A673 (cell line): ENCODE measurements at regions not wholly inside any gene's neighbourhood (a gene's known extent, or its start where the extent isn't known, plus 50 kb on each side); places are given as distances from the start of the nearest gene placed in this dataset.

Experiments
- BruUV-seq: library from RNA; stranded (reverse); fragments of 400-500 nt; replicated peaks from 2 replicates; lab custom pipeline; 2021; lab: Mats Ljungman, UMichigan
- CTCF ChIA-PET: fragments of 300-600 bp; sonication (Branson Sonifier 250); formaldehyde crosslinking; loops from one replicate; lab custom pipeline; 2022; ENCODE audit warnings: antibody characterized with exemption; lab: Charles Lee
- POLR2A ChIA-PET: fragments of 300-600 bp; sonication (Branson Sonifier 250); formaldehyde crosslinking; loops from one replicate; lab custom pipeline; 2022; ENCODE audit warnings: antibody characterized with exemption; ENCODE audit not compliant: low non-redundant PET; lab: Charles Lee
- DNase-seq: peaks from one replicate; pipeline ENCODE4 v3.0.0-alpha.2; 2015; ENCODE audit warnings: low spot score
- H3K27ac ChIP-seq: fragments of 200-600 bp; sonication (generic); 2 replicates; pipeline ENCODE4 v1.5.1; 2016; ENCODE audit warnings: mixed run types, low read depth, mild to moderate bottlenecking, mixed read lengths, antibody characterized with exemption, low read length; ENCODE audit not compliant: poor library complexity, severe bottlenecking
- H3K27me3 ChIP-seq: fragments of 200-600 bp; sonication (generic); replicated peaks from 2 replicates; pipeline ENCODE4 v1.6.1; 2017; ENCODE audit warnings: mixed run types, low read depth, mild to moderate bottlenecking, mixed read lengths, antibody characterized with exemption, low read length; ENCODE audit not compliant: insufficient read depth, poor library complexity
- H3K36me3 ChIP-seq: fragments of 200-600 bp; sonication (generic); 2 replicates; pipeline ENCODE4 v1.6.1; 2016; ENCODE audit warnings: mixed run types, mild to moderate bottlenecking, mixed read lengths, antibody characterized with exemption, low read length; ENCODE audit not compliant: insufficient read depth, poor library complexity, severe bottlenecking
- H3K4me1 ChIP-seq: fragments of 200-600 bp; sonication (generic); 2 replicates; pipeline ENCODE4 v1.6.1; 2017; ENCODE audit warnings: mixed run types, mild to moderate bottlenecking, mixed read lengths, antibody characterized with exemption, low read length; ENCODE audit not compliant: insufficient read depth, poor library complexity, severe bottlenecking
- H3K4me3 ChIP-seq: fragments of 200-600 bp; sonication (generic); 2 replicates; pipeline ENCODE4 v1.5.1; 2016; ENCODE audit warnings: low read depth, mixed run types, mild to moderate bottlenecking, mixed read lengths, low read length; ENCODE audit not compliant: poor library complexity, severe bottlenecking
- H3K9me3 ChIP-seq: fragments of 200-600 bp; sonication (generic); 2 replicates; pipeline ENCODE4 v1.6.1; 2016; ENCODE audit warnings: mixed run types, low read depth, mild to moderate bottlenecking, mixed read lengths, antibody characterized with exemption, low read length; ENCODE audit not compliant: poor library complexity, severe bottlenecking
- CTCF ChIP-seq: fragments of 300-800, 200-600 bp; sonication (generic); conservative IDR thresholded peaks from 2 replicates; pipeline ENCODE4 v1.5.1; 2017; ENCODE audit warnings: low read depth, mild to moderate bottlenecking, antibody characterized with exemption, low read length, moderate library complexity, mixed read lengths
- EZH2 ChIP-seq: fragments of 200-600 bp; sonication (generic); IDR thresholded peaks from 2 replicates; pipeline ENCODE4 v1.6.1; 2017; ENCODE audit warnings: borderline replicate concordance, low read depth, mild to moderate bottlenecking, mixed read lengths, antibody characterized with exemption, low read length; ENCODE audit not compliant: poor library complexity, severe bottlenecking
- intact Hi-C: fragments of 100-400 bp; cut with micrococcal nuclease; formaldehyde crosslinking; loops from one replicate; pipeline ENCODE4 v1.10.0; 2022; ENCODE audit not compliant: unreplicated experiment

- POLR2A ChIA-PET = no interaction called here
- no peaks in the 10 kb centered on the region for H3K4me1 ChIP-seq
- H3K27me3 ChIP-seq = no peaks in the 10 kb centered on the region
- intact Hi-C loops = no loop called here
- no peak overlapping the region for H3K27ac ChIP-seq
- H3K9me3 ChIP-seq = no peaks in the 10 kb centered on the region
- DNase-seq = no peak
- no peaks in the 10 kb centered on the region for H3K36me3 ChIP-seq
- CTCF ChIA-PET = no interaction called here
- BruUV-seq = no TSS peak
- H3K4me3 ChIP-seq = no peak overlapping the region
- no peak for TF ChIP-seq CTCF
- no peak for TF ChIP-seq EZH2
Measured at GRCh38 chr6:155604991-155605390, 149.4 kb upstream of the NOX3 start.

GRCh38 chr6:155599561-155599960 lies 143.9 kb upstream of the NOX3 start:
- DNase-seq = no peak
- ChIA-PET POLR2A (no interaction called here), CTCF (no interaction called here)
- Histone ChIP-seq H3K27me3 (no peaks in the 10 kb centered on the region), H3K9me3 (no peaks in the 10 kb centered on the region), H3K4me1 (no peaks in the 10 kb centered on the region), H3K27ac (no peak overlapping the region), H3K4me3 (no peak overlapping the region), H3K36me3 (no peaks in the 10 kb centered on the region)
- intact Hi-C loops = no loop called here
- no peak for TF ChIP-seq CTCF
- TF ChIP-seq EZH2 = no peak
- BruUV-seq = no TSS peak

- Histone ChIP-seq H3K27ac (no peak overlapping the region), H3K4me3 (no peak overlapping the region), H3K9me3 (no peaks in the 10 kb centered on the region), H3K36me3 (no peaks in the 10 kb centered on the region), H3K4me1 (no peaks in the 10 kb centered on the region), H3K27me3 (no peaks in the 10 kb centered on the region)
- CTCF ChIA-PET = no interaction called here
- BruUV-seq = no TSS peak
- POLR2A ChIA-PET = no interaction called here
- intact Hi-C loops = no loop called here
- TF ChIP-seq CTCF = no peak
- TF ChIP-seq EZH2 = no peak
- no peak for DNase-seq
Measured at GRCh38 chr6:155599160-155599559, 143.5 kb upstream of the NOX3 start.
